ENCODE measurements at regions not wholly inside any gene's neighbourhood (a gene's known extent, or its start where the extent isn't known, plus 50 kb on each side); places are given as distances from the start of the nearest gene placed in this dataset.

DNA sequence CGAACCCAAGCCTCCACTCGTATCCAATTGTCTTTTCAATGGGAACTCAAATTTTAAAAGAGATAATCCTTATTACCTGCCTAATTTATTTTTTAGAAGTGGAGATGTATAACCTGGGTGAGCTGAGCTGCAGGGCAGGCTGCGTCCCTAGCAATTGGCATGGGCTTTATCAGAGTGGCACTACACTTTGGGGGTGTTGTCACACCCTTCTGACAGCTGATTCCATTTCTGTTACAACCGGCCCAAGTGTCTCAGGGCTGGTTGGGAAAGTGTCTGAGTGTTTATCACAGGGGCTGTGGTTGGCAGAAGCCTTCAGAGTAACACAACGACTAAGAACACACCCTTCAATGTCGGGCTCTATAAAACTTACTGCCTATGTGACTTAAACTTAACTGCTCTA, 295.0 kb downstream of the SMAD2 start:
- TF ChIP-seq SMC3 (IDR thresholded peaks at IDR 0.05; ENCODE audit: low read depth, low read length) (no peak), FOXM1 (IDR thresholded peaks at IDR 0.05; ENCODE audit: low read depth) (no peak)
- TF ChIP-seq, protein P1, sequence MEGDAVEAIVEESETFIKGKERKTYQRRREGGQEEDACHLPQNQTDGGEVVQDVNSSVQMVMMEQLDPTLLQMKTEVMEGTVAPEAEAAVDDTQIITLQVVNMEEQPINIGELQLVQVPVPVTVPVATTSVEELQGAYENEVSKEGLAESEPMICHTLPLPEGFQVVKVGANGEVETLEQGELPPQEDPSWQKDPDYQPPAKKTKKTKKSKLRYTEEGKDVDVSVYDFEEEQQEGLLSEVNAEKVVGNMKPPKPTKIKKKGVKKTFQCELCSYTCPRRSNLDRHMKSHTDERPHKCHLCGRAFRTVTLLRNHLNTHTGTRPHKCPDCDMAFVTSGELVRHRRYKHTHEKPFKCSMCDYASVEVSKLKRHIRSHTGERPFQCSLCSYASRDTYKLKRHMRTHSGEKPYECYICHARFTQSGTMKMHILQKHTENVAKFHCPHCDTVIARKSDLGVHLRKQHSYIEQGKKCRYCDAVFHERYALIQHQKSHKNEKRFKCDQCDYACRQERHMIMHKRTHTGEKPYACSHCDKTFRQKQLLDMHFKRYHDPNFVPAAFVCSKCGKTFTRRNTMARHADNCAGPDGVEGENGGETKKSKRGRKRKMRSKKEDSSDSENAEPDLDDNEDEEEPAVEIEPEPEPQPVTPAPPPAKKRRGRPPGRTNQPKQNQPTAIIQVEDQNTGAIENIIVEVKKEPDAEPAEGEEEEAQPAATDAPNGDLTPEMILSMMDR (IDR thresholded peaks at IDR 0.05) = no peak
- TF ChIP-seq, protein P2, sequence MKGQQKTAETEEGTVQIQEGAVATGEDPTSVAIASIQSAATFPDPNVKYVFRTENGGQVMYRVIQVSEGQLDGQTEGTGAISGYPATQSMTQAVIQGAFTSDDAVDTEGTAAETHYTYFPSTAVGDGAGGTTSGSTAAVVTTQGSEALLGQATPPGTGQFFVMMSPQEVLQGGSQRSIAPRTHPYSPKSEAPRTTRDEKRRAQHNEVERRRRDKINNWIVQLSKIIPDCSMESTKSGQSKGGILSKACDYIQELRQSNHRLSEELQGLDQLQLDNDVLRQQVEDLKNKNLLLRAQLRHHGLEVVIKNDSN (IDR thresholded peaks at IDR 0.05; ENCODE audit: borderline replicate concordance, low read depth) = no peak

All from SK-N-SH (cell line).